HepG2 (cell line): ENCODE measurements at regions not wholly inside any gene's neighbourhood (a gene's known extent, or its start where the extent isn't known, plus 50 kb on each side); places are given as distances from the start of the nearest gene placed in this dataset.

Experiments used
- ATAC-seq: fragments of 200-7000 bp; cut with Tn5 transposase; 3 replicates; pipeline ENCODE4 v1.9.1; 2020; ENCODE audit warnings: mild to moderate bottlenecking, moderate library complexity
- BruUV-seq: library from RNA; stranded (reverse); fragments of 400-500 nt; replicated peaks from 2 replicates; lab custom pipeline; 2021; lab: Mats Ljungman, UMichigan
- CTCF ChIA-PET: fragments of 300-600 bp; formaldehyde crosslinking; extraction: SDS; loops from one replicate; lab custom pipeline; 2021; ENCODE audit warnings: low total read pairs, inconsistent platforms, low intra/inter-chr PET ratio; lab: Yijun Ruan, JAX
- POLR2A ChIA-PET: fragments of 350-600 bp; sonication (Branson Sonifier 250); formaldehyde crosslinking; loops from one replicate; lab custom pipeline; 2020; ENCODE audit warnings: antibody characterized with exemption, inconsistent platforms; lab: Yijun Ruan, JAX
- DNase-seq: peaks from one replicate; pipeline ENCODE4 v3.0.0-alpha.2; 2015; ENCODE audit warnings: low spot score
- FAIRE-seq: peaks from 3 replicates; lab custom pipeline; 2011; peaks lifted over from hg19 to GRCh38; lab: Jason Lieb, UNC
- H2AFZ ChIP-seq: one replicate; pipeline ENCODE4 v1.6.1; 2011; ENCODE audit warnings: low read length, inconsistent platforms
- H3K27ac ChIP-seq: fragments of 300-600 bp; 3 replicates; pipeline ENCODE4 v1.8.0; 2011; ENCODE audit warnings: mixed run types, mild to moderate bottlenecking, mixed read lengths, low read length, inconsistent platforms; ENCODE audit not compliant: insufficient read depth; ENCODE audit errors: extremely low read length
- H3K27me3 ChIP-seq, 2 experiments: fragments of 200-600 bp in 1 of 2; 2 replicates in 1 of 2; 3 replicates in 1 of 2; pipeline versions ENCODE4 v1.6.0 to v1.8.0; 2011; ENCODE audit warnings: low read length in 2 of 2, mild to moderate bottlenecking in 2 of 2, moderate library complexity in 2 of 2, inconsistent platforms in 1 of 2; ENCODE audit not compliant: insufficient read depth in 2 of 2, control insufficient read depth in 1 of 2
- H3K36me3 ChIP-seq, 2 experiments: fragments of 200-600 bp in 1 of 2; replicated peaks in 1 of 2; 2 replicates in 1 of 2; 3 replicates in 1 of 2; pipeline versions ENCODE4 v1.5.1 to v1.8.0; 2011; ENCODE audit warnings: low read length in 2 of 2, inconsistent platforms in 1 of 2; ENCODE audit not compliant: insufficient read depth in 2 of 2, control insufficient read depth in 1 of 2
- H3K4me1 ChIP-seq: 2 replicates; pipeline ENCODE4 v1.5.1; 2012; ENCODE audit warnings: low read length, inconsistent platforms; ENCODE audit not compliant: insufficient read depth
- H3K4me2 ChIP-seq: 2 replicates; pipeline ENCODE4 v1.6.0; 2011; ENCODE audit warnings: low read depth, low read length, inconsistent platforms
- H3K4me3 ChIP-seq, 3 experiments: fragments of 200-600 bp in 1 of 3; sonication (generic), shearing (Covaris generic) in 1 of 3; replicated peaks in 1 of 3; 2 replicates each; pipeline ENCODE4 v1.5.1; 2011 to 2016; ENCODE audit warnings: low read length in 3 of 3, inconsistent platforms in 2 of 3, low read depth in 2 of 3, mild to moderate bottlenecking in 2 of 3, control low read depth in 1 of 3, mixed read lengths in 1 of 3; ENCODE audit not compliant: insufficient read depth in 1 of 3
- H3K79me2 ChIP-seq: one replicate; pipeline ENCODE4 v1.6.1; 2011; ENCODE audit warnings: low read length, inconsistent platforms; ENCODE audit not compliant: insufficient read depth
- H3K9ac ChIP-seq: 2 replicates; pipeline ENCODE4 v1.6.0; 2011; ENCODE audit warnings: mild to moderate bottlenecking, low read depth, low read length, inconsistent platforms; ENCODE audit not compliant: insufficient read depth
- H3K9me3 ChIP-seq: 2 replicates; pipeline ENCODE4 v1.5.1; 2012; ENCODE audit warnings: mild to moderate bottlenecking, low read length
- H4K20me1 ChIP-seq: 2 replicates; pipeline ENCODE4 v1.6.0; 2011; ENCODE audit warnings: inconsistent platforms, mild to moderate bottlenecking, low read length, moderate library complexity; ENCODE audit not compliant: insufficient read depth
- FOXK1 ChIP-seq: sonication (generic); formaldehyde crosslinking; IDR thresholded peaks from 2 replicates; pipeline ENCODE4 v1.4.0; 2020; ENCODE audit warnings: low read depth, missing genetic modification reagents, borderline replicate concordance
- HDAC6 ChIP-seq: fragments of 200-600 bp; sonication (generic); IDR thresholded peaks from 2 replicates; pipeline ENCODE4 v1.7.0; 2017; ENCODE audit warnings: mild to moderate bottlenecking, antibody characterized with exemption, low read length, low read depth
- MAFF ChIP-seq: IDR thresholded peaks from 2 replicates; pipeline ENCODE4 v1.6.1; 2011; ENCODE audit warnings: low read depth, low read length, improper control_type of control experiment
- MAFK ChIP-seq, 2 experiments: IDR thresholded peaks in 1 of 2; conservative IDR thresholded peaks in 1 of 2; 2 replicates each; pipeline ENCODE4 v1.6.1; 2011; ENCODE audit warnings: improper control_type of control experiment in 2 of 2, low read length in 2 of 2
- WGBS: methylation state at CpG from one replicate; pipeline ENCODE4 v1.1.6; 2017; ENCODE audit warnings: low lambda C conversion rate; 5-methylcytosine and 5-hydroxymethylcytosine counted together
- in situ Hi-C: cut with HindIII; loops from 2 replicates; pipeline ENCODE4 v1.10.0; 2017; ENCODE audit warnings: low pct_unique_long_range_greater_than_20kb; ENCODE audit not compliant: extremely low pct_ligation_motif_present
- intact Hi-C: fragments of 100-400 bp; cut with micrococcal nuclease; formaldehyde crosslinking; loops from one replicate; pipeline ENCODE4 v1.10.0; 2022; ENCODE audit not compliant: unreplicated experiment

GRCh38 chr10:10785627-10786026 lies 232.0 kb upstream of the CELF2 start:
- DNase-seq (no peak), ATAC-seq (no peak), FAIRE-seq (no peak)
- H3K4me1 ChIP-seq = no peaks in the 10 kb centered on the region
- H3K27me3 ChIP-seq = no peaks in the 10 kb centered on the region
- no peak overlapping the region for H3K4me2 ChIP-seq
- intact Hi-C loops = no loop called here
- H3K4me3 ChIP-seq = no peak overlapping the region
- TF ChIP-seq MAFF (peak; percentile 38; the same call in 1 of the 2 replicates), MAFK (conservative IDR thresholded peaks at IDR 0.05 in 1 of 2, IDR thresholded peaks at IDR 0.05 in 1 of 2; ENCODE audit: low read length in 2 of 2) (peak; percentile 36 to 56; a peak in 3 of 4 replicates), HDAC6 (no peak)
- H3K79me2 ChIP-seq = no peaks in the 10 kb centered on the region
- BruUV-seq = no TSS peak
- no peak overlapping the region for H2AFZ ChIP-seq
- ChIA-PET CTCF (no interaction called here), POLR2A (no interaction called here)
- H3K27ac ChIP-seq = no peak overlapping the region
- in situ Hi-C loops = no loop called here
- no peaks in the 10 kb centered on the region for H3K36me3 ChIP-seq
- H3K9ac ChIP-seq = no peak overlapping the region
- H3K9me3 ChIP-seq = peaks cover 38% of the 10 kb centered on the region
- no peaks in the 10 kb centered on the region for H4K20me1 ChIP-seq

- FAIRE-seq (no peak), DNase-seq (no peak), ATAC-seq (no peak)
- H3K9me3 ChIP-seq = peaks cover 31% of the 10 kb centered on the region
- intact Hi-C loops (no loop called here), in situ Hi-C loops (no loop called here)
- H3K27ac ChIP-seq = no peak overlapping the region
- 12% methylated on average over 7 of the region's 7 CpGs for WGBS
- H3K36me3 ChIP-seq = no peaks in the 10 kb centered on the region
- H3K4me1 ChIP-seq = no peaks in the 10 kb centered on the region
- ChIA-PET CTCF (no interaction called here), POLR2A (no interaction called here)
- no peak overlapping the region for H3K4me3 ChIP-seq
- no peaks in the 10 kb centered on the region for H4K20me1 ChIP-seq
- TF ChIP-seq FOXK1 (CRISPR knock-in tag) = no peak
- H3K9ac ChIP-seq = no peak overlapping the region
- no TSS peak for BruUV-seq
- no peaks in the 10 kb centered on the region for H3K79me2 ChIP-seq
- no peak overlapping the region for H3K4me2 ChIP-seq
- no peak overlapping the region for H2AFZ ChIP-seq
- H3K27me3 ChIP-seq = no peaks in the 10 kb centered on the region
Measured at GRCh38 chr10:10786109-10787090, 231.3 kb upstream of the CELF2 start.
